Caco-2 (cell line): ENCODE measurements at regions not wholly inside any gene's neighbourhood (a gene's known extent, or its start where the extent isn't known, plus 50 kb on each side); places are given as distances from the start of the nearest gene placed in this dataset.
"Not testable (repeated sequence)": the region's sequence is repeated elsewhere in the genome, so short reads cannot be mapped to it uniquely, and the experiment has no call there.

Experiments used
- BruUV-seq: library from RNA; stranded (reverse); fragments of 400-500 nt; replicated peaks from 2 replicates; lab custom pipeline; 2021; lab: Mats Ljungman, UMichigan
- CTCF ChIA-PET: fragments of 300-600 bp; sonication (Branson Sonifier 250); formaldehyde crosslinking; loops from one replicate; lab custom pipeline; 2022; ENCODE audit warnings: antibody characterized with exemption; lab: Charles Lee
- POLR2A ChIA-PET: fragments of 300-600 bp; sonication (Branson Sonifier 250); formaldehyde crosslinking; loops from one replicate; lab custom pipeline; 2022; ENCODE audit warnings: antibody characterized with exemption; lab: Charles Lee
- DNase-seq, 2 experiments: peaks; one replicate each; pipeline versions ENCODE4 v3.0.0 to v3.0.0-alpha.2; 2020 to 2022
- H3K27me3 ChIP-seq: replicated peaks from 2 replicates; pipeline ENCODE4 v1.6.0; 2011; ENCODE audit warnings: low read length; ENCODE audit not compliant: control insufficient read depth, insufficient read depth
- H3K36me3 ChIP-seq: 2 replicates; pipeline ENCODE4 v1.5.1; 2011; ENCODE audit warnings: low read length; ENCODE audit not compliant: control insufficient read depth, insufficient read depth
- H3K4me1 ChIP-seq: fragments of 250-450 bp; sonication (Bioruptor Pico); 2 replicates; pipeline ENCODE4 v1.5.1; 2020; ENCODE audit warnings: mild to moderate bottlenecking
- H3K4me3 ChIP-seq: 2 replicates; pipeline ENCODE4 v1.5.1; 2011; ENCODE audit warnings: low read depth, mild to moderate bottlenecking, control low read depth, low read length
- H3K9me3 ChIP-seq: fragments of 250-450 bp; sonication (Bioruptor Pico); 2 replicates; pipeline ENCODE4 v1.5.1; 2020; ENCODE audit warnings: mild to moderate bottlenecking, moderate library complexity
- H3K27ac Mint-ChIP-seq: one replicate; pipeline ENCODE4 v1.8.0; 2022; ENCODE audit warnings: mixed read lengths; ENCODE audit not compliant: unreplicated experiment
- H3K27me3 Mint-ChIP-seq: one replicate; pipeline ENCODE4 v1.8.0; 2022; ENCODE audit warnings: mixed read lengths; ENCODE audit not compliant: insufficient read depth, unreplicated experiment
- H3K36me3 Mint-ChIP-seq: one replicate; pipeline ENCODE4 v1.8.0; 2022; ENCODE audit warnings: mild to moderate bottlenecking, mixed read lengths; ENCODE audit not compliant: insufficient read depth, unreplicated experiment
- H3K4me1 Mint-ChIP-seq: one replicate; pipeline ENCODE4 v1.8.0; 2022; ENCODE audit warnings: low read depth, mixed read lengths; ENCODE audit not compliant: unreplicated experiment
- H3K4me3 Mint-ChIP-seq: one replicate; pipeline ENCODE4 v1.8.0; 2022; ENCODE audit warnings: mild to moderate bottlenecking, moderate library complexity, mixed read lengths; ENCODE audit not compliant: unreplicated experiment
- H3K9me3 Mint-ChIP-seq: one replicate; pipeline ENCODE4 v1.8.0; 2022; ENCODE audit warnings: mixed read lengths; ENCODE audit not compliant: unreplicated experiment
- CTCF ChIP-seq, 2 experiments: fragments of 200-600 bp in 1 of 2; IDR thresholded peaks; 1 replicate in 1 of 2; 2 replicates in 1 of 2; pipeline versions ENCODE4 v1.5.1 to v1.8.0; 2011 to 2022; ENCODE audit warnings: antibody characterized with exemption in 1 of 2, control low read depth in 1 of 2, inconsistent platforms in 1 of 2, low read depth in 1 of 2, low read length in 1 of 2, mild to moderate bottlenecking in 1 of 2, moderate library complexity in 1 of 2; ENCODE audit not compliant: insufficient read depth in 1 of 2, severe bottlenecking in 1 of 2, unreplicated experiment in 1 of 2
- intact Hi-C: fragments of 100-400 bp; cut with micrococcal nuclease; formaldehyde crosslinking; loops from one replicate; pipeline ENCODE4 v1.10.0; 2022; ENCODE audit not compliant: unreplicated experiment

GRCh38 chr10:55628260-55628701, 732.8 kb downstream of the ZWINT start:
- H3K36me3 ChIP-seq, result no peaks in the 10 kb centered on the region
- H3K4me1 ChIP-seq, result no peaks in the 10 kb centered on the region
- no peak for DNase-seq
- intact Hi-C loops, result no loop called here
- no peak overlapping the region for H3K4me3 Mint-ChIP-seq
- ChIA-PET CTCF (no interaction called here), POLR2A (no interaction called here)
- BruUV-seq, result no TSS peak
- no peaks in the 10 kb centered on the region for H3K9me3 Mint-ChIP-seq
- 0 out of 2 replicates have a peak, but pooled peaks cover 6% of the 10 kb centered on the region for H3K9me3 ChIP-seq
- no peak overlapping the region for H3K4me3 ChIP-seq
- H3K27ac Mint-ChIP-seq, result no peak overlapping the region
- H3K36me3 Mint-ChIP-seq, result no peaks in the 10 kb centered on the region
- no peak for TF ChIP-seq CTCF (IDR thresholded peaks at IDR 0.05; ENCODE audit: insufficient read depth in 1 of 2, low read depth in 1 of 2, low read length in 1 of 2, severe bottlenecking in 1 of 2, unreplicated experiment in 1 of 2)
- no peaks in the 10 kb centered on the region for H3K27me3 ChIP-seq
- H3K27me3 Mint-ChIP-seq, result peaks cover 5% of the 10 kb centered on the region
- H3K4me1 Mint-ChIP-seq, result no peaks in the 10 kb centered on the region

GRCh38 chr10:55627501-55628051, 733.5 kb downstream of the ZWINT start:
- Histone ChIP-seq H3K4me1 (no peaks in the 10 kb centered on the region), H3K9me3 (0 out of 2 replicates have a peak, but pooled peaks cover 6% of the 10 kb centered on the region), H3K36me3 (no peaks in the 10 kb centered on the region), H3K27me3 (no peaks in the 10 kb centered on the region), H3K4me3 (no peak overlapping the region)
- Mint-ChIP-seq H3K27ac (no peak overlapping the region), H3K4me1 (no peaks in the 10 kb centered on the region), H3K9me3 (no peaks in the 10 kb centered on the region), H3K4me3 (no peak overlapping the region), H3K36me3 (no peaks in the 10 kb centered on the region), H3K27me3 (peaks cover 5% of the 10 kb centered on the region)
- intact Hi-C loops, result no loop called here
- DNase-seq, result no peak
- no peak for TF ChIP-seq CTCF (IDR thresholded peaks at IDR 0.05; ENCODE audit: insufficient read depth in 1 of 2, low read depth in 1 of 2, low read length in 1 of 2, severe bottlenecking in 1 of 2, unreplicated experiment in 1 of 2)
- no TSS peak for BruUV-seq
- ChIA-PET POLR2A (no interaction called here), CTCF (no interaction called here)

GRCh38 chr10:55601690-55602478, 759.2 kb downstream of the ZWINT start:
- H3K4me3 ChIP-seq, H3K27ac Mint-ChIP-seq, H3K36me3 Mint-ChIP-seq, H3K9me3 ChIP-seq, H3K4me3 Mint-ChIP-seq, CTCF ChIA-PET, H3K27me3 ChIP-seq, H3K27me3 Mint-ChIP-seq, H3K4me1 ChIP-seq, BruUV-seq, POLR2A ChIA-PET, H3K36me3 ChIP-seq, H3K9me3 Mint-ChIP-seq, DNase-seq, intact Hi-C loops, H3K4me1 Mint-ChIP-seq: not testable (repeated sequence)
